ENCODE measurements at regions not wholly inside any gene's neighbourhood (a gene's known extent, or its start where the extent isn't known, plus 50 kb on each side); places are given as distances from the start of the nearest gene placed in this dataset.

DNA sequence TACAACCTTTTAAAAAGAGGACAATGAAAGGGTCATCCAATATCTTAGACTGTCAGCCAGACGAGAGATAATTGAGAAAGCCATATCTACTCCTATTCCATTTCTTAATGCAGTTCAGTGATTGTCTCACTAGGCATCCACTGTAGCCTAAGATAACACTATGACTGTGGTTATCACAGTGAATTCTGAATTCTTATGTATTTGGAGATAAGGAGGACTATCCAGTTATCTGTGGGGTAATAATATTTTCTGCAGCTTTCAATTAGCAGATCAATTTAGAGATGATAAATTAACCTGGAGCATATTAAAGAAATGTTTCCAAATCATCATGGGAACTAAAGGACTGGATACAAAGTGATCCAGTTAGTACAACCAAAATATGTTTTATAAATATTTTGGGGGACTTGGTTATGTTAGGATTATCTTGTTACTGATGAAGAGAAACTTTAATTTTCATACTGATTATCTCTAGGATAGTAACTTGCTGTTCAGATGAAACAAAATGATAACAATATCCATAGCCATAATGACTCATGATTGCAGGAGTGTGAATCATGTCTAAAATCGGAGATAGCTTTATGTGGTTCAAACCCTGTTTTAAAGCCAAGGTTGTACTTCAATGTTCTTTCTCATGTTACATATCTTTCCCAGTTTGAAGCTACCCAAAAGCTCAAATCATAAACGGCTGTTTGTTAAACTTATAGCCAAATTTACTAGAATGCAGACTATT, 1152.0 kb downstream of the HACE1 start:
- H3K9me3 ChIP-seq (ENCODE audit: control insufficient read depth, low read length): no peaks in the 10 kb centered on the region
- H3K27me3 ChIP-seq (ENCODE audit: control insufficient read depth in 1 of 2, insufficient read depth in 2 of 2, low read length in 1 of 2): no peaks in the 10 kb centered on the region
- no peak for ATAC-seq (ENCODE audit: low FRiP score)
- intact Hi-C loops (cut with DNase I): no loop called here
- DNase-seq: no peak
- WGBS, 2 donors: 72 to 75% methylated on average over 3 of the region's 3 CpGs
- H3K4me1 ChIP-seq (ENCODE audit: control insufficient read depth in 1 of 2, insufficient read depth in 2 of 2, low read length in 2 of 2): no peaks in the 10 kb centered on the region
- no peak overlapping the region for H3K4me3 ChIP-seq (ENCODE audit: low read length in 2 of 2)
- H3K36me3 ChIP-seq (ENCODE audit: control insufficient read depth in 1 of 2, insufficient read depth in 2 of 2, low read length in 1 of 2): no peaks in the 10 kb centered on the region
- H3K27ac ChIP-seq (ENCODE audit: low read depth in 1 of 2, low read length in 2 of 2): no peak overlapping the region

DNA sequence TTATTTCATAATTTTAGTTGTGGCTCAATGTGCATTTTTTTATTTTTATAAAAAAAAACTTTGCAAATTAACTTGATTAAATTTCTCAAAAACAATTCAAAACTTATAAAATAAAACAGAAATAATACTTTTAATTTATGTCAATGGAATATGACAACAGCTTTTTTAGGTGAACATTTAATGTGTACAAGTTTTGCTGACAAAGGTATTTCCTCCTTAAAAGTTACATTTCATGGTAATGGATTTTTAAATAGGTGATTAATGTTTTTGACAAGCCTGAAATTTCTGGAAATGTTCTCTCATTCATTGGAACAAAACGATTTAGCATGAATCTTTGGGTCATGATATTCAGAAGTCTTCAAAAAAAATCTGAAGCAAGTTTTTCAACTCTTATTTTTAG, 1160.0 kb downstream of the HACE1 start:
- 4 to 8% methylated on average over 1 of the region's 1 CpG for WGBS, 2 donors
- Histone ChIP-seq H3K4me3 (ENCODE audit: low read length in 2 of 2) (no peak overlapping the region), H3K36me3 (ENCODE audit: control insufficient read depth in 1 of 2, insufficient read depth in 2 of 2, low read length in 1 of 2) (no peaks in the 10 kb centered on the region), H3K9me3 (ENCODE audit: control insufficient read depth, low read length) (no peaks in the 10 kb centered on the region), H3K27ac (ENCODE audit: low read depth in 1 of 2, low read length in 2 of 2) (no peak overlapping the region), H3K27me3 (ENCODE audit: control insufficient read depth in 1 of 2, insufficient read depth in 2 of 2, low read length in 1 of 2) (no peaks in the 10 kb centered on the region), H3K4me1 (ENCODE audit: control insufficient read depth in 1 of 2, insufficient read depth in 2 of 2, low read length in 2 of 2) (no peaks in the 10 kb centered on the region)
- ATAC-seq (ENCODE audit: low FRiP score): no peak
- no peak for DNase-seq
- intact Hi-C loops (cut with DNase I): no loop called here

DNA sequence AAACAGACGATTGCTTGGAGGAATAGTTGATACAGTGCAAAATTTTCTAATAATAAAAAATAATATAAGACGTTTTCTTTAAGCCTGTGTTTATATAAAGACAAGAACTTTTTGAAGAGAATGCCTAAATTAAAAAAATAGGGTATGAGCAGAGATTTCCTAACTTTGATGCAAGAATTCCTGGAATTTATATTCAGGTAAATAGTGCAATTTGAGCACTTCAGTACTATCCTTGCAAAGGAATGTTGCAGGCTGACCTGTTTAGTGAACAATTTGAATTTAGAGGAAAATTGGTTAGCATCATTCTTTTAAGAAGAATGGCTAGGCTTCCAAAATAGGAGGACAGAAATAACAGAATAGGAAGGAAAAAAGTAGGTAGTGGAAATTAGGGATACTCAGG, 1172.3 kb downstream of the HACE1 start:
- DNase-seq (no peak), ATAC-seq (ENCODE audit: low FRiP score) (no peak)
- no peaks in the 10 kb centered on the region for H3K36me3 ChIP-seq (ENCODE audit: control insufficient read depth in 1 of 2, insufficient read depth in 2 of 2, low read length in 1 of 2)
- H3K4me3 ChIP-seq (ENCODE audit: low read length in 2 of 2): no peak overlapping the region
- intact Hi-C loops (cut with DNase I): no loop called here
- 39 to 51% methylated on average over 2 of the region's 2 CpGs for WGBS, 2 donors
- no peaks in the 10 kb centered on the region for H3K27me3 ChIP-seq (ENCODE audit: control insufficient read depth in 1 of 2, insufficient read depth in 2 of 2, low read length in 1 of 2)
- no peak overlapping the region for H3K27ac ChIP-seq (ENCODE audit: low read depth in 1 of 2, low read length in 2 of 2)
- no peaks in the 10 kb centered on the region for H3K9me3 ChIP-seq (ENCODE audit: control insufficient read depth, low read length)
- no peaks in the 10 kb centered on the region for H3K4me1 ChIP-seq (ENCODE audit: control insufficient read depth in 1 of 2, insufficient read depth in 2 of 2, low read length in 2 of 2)

DNA sequence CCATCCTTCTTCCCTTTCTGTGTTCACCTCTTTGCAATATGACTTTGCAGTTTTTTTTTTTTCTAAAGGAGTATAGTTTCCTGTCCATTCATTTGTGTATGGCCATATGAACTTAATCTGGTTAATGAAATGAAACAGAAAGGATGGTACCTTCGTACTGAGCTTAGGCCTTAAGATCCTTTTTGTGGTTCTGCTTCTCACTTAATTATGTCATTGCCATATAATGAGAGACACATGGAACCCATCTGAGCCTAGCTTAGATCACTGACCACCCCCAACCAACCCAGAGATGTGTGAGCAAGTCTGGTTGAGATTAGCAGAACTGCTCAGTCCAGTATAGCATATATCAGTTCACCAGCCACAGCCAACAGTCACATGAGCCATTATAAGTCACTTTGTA, 1179.6 kb downstream of the HACE1 start:
- Histone ChIP-seq H3K27ac (ENCODE audit: low read depth in 1 of 2, low read length in 2 of 2) (no peak overlapping the region), H3K9me3 (ENCODE audit: control insufficient read depth, low read length) (peaks cover 1% of the 10 kb centered on the region), H3K27me3 (ENCODE audit: control insufficient read depth in 1 of 2, insufficient read depth in 2 of 2, low read length in 1 of 2) (no peaks in the 10 kb centered on the region), H3K4me1 (ENCODE audit: control insufficient read depth in 1 of 2, insufficient read depth in 2 of 2, low read length in 2 of 2) (no peaks in the 10 kb centered on the region), H3K4me3 (ENCODE audit: low read length in 2 of 2) (no peak overlapping the region), H3K36me3 (ENCODE audit: control insufficient read depth in 1 of 2, insufficient read depth in 2 of 2, low read length in 1 of 2) (no peaks in the 10 kb centered on the region)
- DNase-seq (no peak), ATAC-seq (ENCODE audit: low FRiP score) (no peak)
- 96 to 100% methylated on average over 1 of the region's 1 CpG for WGBS, 2 donors
- intact Hi-C loops (cut with DNase I): no loop called here

DNA sequence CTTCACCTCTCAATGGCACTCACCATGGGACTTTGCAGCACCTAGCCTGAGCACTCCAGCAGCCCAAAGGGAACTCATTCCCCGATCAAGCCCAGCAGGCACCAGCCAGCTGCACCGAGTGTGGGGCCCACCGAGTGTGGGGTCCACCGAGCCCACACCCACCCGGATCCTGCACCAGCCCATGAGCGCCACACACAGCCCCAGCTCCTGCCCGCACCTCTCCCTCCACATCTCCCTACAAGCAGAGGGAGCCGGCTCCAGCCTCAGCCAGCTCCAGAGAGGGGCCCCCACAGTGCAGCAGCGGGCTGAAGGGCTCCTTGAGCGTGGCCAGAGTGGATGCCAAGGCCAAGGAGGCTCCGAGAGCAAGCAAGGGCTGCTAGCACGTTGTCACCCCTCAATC, 1182.4 kb downstream of the HACE1 start:
- H3K27ac ChIP-seq (ENCODE audit: low read depth in 1 of 2, low read length in 2 of 2): no peak overlapping the region
- intact Hi-C loops (cut with DNase I): no loop called here
- no peaks in the 10 kb centered on the region for H3K36me3 ChIP-seq (ENCODE audit: control insufficient read depth in 1 of 2, insufficient read depth in 2 of 2, low read length in 1 of 2)
- 91 to 92% methylated on average over 12 of the region's 12 CpGs for WGBS, 2 donors
- DNase-seq (peak in 1 of 2 donors; percentile 67), ATAC-seq (ENCODE audit: low FRiP score) (no peak)
- H3K9me3 ChIP-seq (ENCODE audit: control insufficient read depth, low read length): peaks cover 1% of the 10 kb centered on the region
- H3K27me3 ChIP-seq (ENCODE audit: control insufficient read depth in 1 of 2, insufficient read depth in 2 of 2, low read length in 1 of 2): no peaks in the 10 kb centered on the region
- H3K4me1 ChIP-seq (ENCODE audit: control insufficient read depth in 1 of 2, insufficient read depth in 2 of 2, low read length in 2 of 2): no peaks in the 10 kb centered on the region
- no peak overlapping the region for H3K4me3 ChIP-seq (ENCODE audit: low read length in 2 of 2)

GRCh38 chr6:103675807-103676406, 1183.8 kb downstream of the HACE1 start:
- H3K27ac ChIP-seq (ENCODE audit: low read depth in 1 of 2, low read length in 2 of 2): no peak overlapping the region
- H3K9me3 ChIP-seq (ENCODE audit: control insufficient read depth, low read length): peaks cover 1% of the 10 kb centered on the region
- 41 to 46% methylated on average over 1 of the region's 1 CpG for WGBS, 2 donors
- H3K4me3 ChIP-seq (ENCODE audit: low read length in 2 of 2): no peak overlapping the region
- H3K4me1 ChIP-seq (ENCODE audit: control insufficient read depth in 1 of 2, insufficient read depth in 2 of 2, low read length in 2 of 2): no peaks in the 10 kb centered on the region
- intact Hi-C loops (cut with DNase I): no loop called here
- H3K27me3 ChIP-seq (ENCODE audit: control insufficient read depth in 1 of 2, insufficient read depth in 2 of 2, low read length in 1 of 2): no peaks in the 10 kb centered on the region
- ATAC-seq (ENCODE audit: low FRiP score): peak; percentile 33
- no peak for DNase-seq
- no peaks in the 10 kb centered on the region for H3K36me3 ChIP-seq (ENCODE audit: control insufficient read depth in 1 of 2, insufficient read depth in 2 of 2, low read length in 1 of 2)

DNA sequence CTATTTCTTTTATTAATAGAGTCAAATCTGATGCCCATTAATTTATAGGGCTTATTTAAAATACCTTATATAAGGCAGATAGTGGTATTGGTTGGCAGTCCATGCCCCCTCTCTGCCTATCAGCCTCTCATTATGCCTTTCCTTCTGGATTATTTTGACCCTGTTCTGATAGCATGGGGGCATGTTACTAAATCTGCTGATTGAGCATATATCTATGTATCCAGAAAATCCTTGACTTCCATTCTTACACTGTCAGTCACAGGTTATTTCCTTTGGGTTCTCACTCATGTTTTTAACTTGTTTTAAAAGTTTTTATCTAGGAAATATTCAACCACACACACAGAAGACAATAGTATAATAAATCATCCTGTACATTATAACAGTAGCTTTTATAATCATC, 1184.9 kb downstream of the HACE1 start:
- ATAC-seq (ENCODE audit: low FRiP score): no peak
- intact Hi-C loops (cut with DNase I): no loop called here
- Histone ChIP-seq H3K27me3 (ENCODE audit: control insufficient read depth in 1 of 2, insufficient read depth in 2 of 2, low read length in 1 of 2) (no peaks in the 10 kb centered on the region), H3K36me3 (ENCODE audit: control insufficient read depth in 1 of 2, insufficient read depth in 2 of 2, low read length in 1 of 2) (no peaks in the 10 kb centered on the region), H3K4me3 (ENCODE audit: low read length in 2 of 2) (no peak overlapping the region), H3K27ac (ENCODE audit: low read depth in 1 of 2, low read length in 2 of 2) (no peak overlapping the region), H3K9me3 (ENCODE audit: control insufficient read depth, low read length) (peaks cover 1% of the 10 kb centered on the region), H3K4me1 (ENCODE audit: control insufficient read depth in 1 of 2, insufficient read depth in 2 of 2, low read length in 2 of 2) (no peaks in the 10 kb centered on the region)
- DNase-seq: no peak

- 95 to 96% methylated on average over 1 of the region's 1 CpG for WGBS, 2 donors
- Histone ChIP-seq H3K9me3 (ENCODE audit: control insufficient read depth, low read length) (no peaks in the 10 kb centered on the region), H3K27me3 (ENCODE audit: control insufficient read depth in 1 of 2, insufficient read depth in 2 of 2, low read length in 1 of 2) (no peaks in the 10 kb centered on the region)
Measured at GRCh38 chr6:103672169-103672568, 1187.5 kb downstream of the HACE1 start.

DNA sequence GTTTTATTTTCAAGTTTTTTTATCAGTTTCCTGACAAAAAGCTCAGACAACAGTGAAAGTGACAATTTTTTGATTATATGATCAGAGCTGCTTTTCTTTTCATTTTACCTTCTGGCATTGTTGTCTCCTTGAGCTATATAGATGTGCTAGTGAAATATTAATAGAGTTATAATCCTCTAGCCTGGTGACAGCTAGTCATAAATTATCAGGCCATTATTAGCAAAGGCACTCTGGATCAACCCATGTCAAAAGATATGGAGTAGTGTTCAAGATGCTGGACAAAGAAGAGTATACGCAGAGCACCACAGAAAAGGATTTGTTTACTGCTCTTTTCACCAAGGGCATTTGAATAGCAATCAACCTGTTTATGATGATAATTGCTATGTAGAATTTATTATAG, 1230.1 kb downstream of the HACE1 start:
- H3K4me3 ChIP-seq (ENCODE audit: low read length in 2 of 2): no peak overlapping the region
- H3K27ac ChIP-seq (ENCODE audit: low read depth in 1 of 2, low read length in 2 of 2): no peak overlapping the region
- H3K9me3 ChIP-seq (ENCODE audit: control insufficient read depth, low read length): no peaks in the 10 kb centered on the region
- intact Hi-C loops (cut with DNase I): no loop called here
- no peaks in the 10 kb centered on the region for H3K4me1 ChIP-seq (ENCODE audit: control insufficient read depth in 1 of 2, insufficient read depth in 2 of 2, low read length in 2 of 2)
- DNase-seq: no peak
- WGBS, 2 donors: 79 to 88% methylated on average over 1 of the region's 1 CpG
- no peaks in the 10 kb centered on the region for H3K36me3 ChIP-seq (ENCODE audit: control insufficient read depth in 1 of 2, insufficient read depth in 2 of 2, low read length in 1 of 2)
- no peak for ATAC-seq (ENCODE audit: low FRiP score)
- H3K27me3 ChIP-seq (ENCODE audit: control insufficient read depth in 1 of 2, insufficient read depth in 2 of 2, low read length in 1 of 2): no peaks in the 10 kb centered on the region

More at GRCh38 chr6:103672169-103672568, 1187.5 kb downstream of the HACE1 start:
- Histone ChIP-seq H3K4me3 (ENCODE audit: low read length in 2 of 2) (no peak overlapping the region), H3K36me3 (ENCODE audit: control insufficient read depth in 1 of 2, insufficient read depth in 2 of 2, low read length in 1 of 2) (no peaks in the 10 kb centered on the region), H3K27ac (ENCODE audit: low read depth in 1 of 2, low read length in 2 of 2) (no peak overlapping the region), H3K4me1 (ENCODE audit: control insufficient read depth in 1 of 2, insufficient read depth in 2 of 2, low read length in 2 of 2) (no peaks in the 10 kb centered on the region)
- DNase-seq (no peak), ATAC-seq (ENCODE audit: low FRiP score) (no peak)
- intact Hi-C loops (cut with DNase I): no loop called here
